HepG2 (cell line): ENCODE measurements at regions not wholly inside any gene's neighbourhood (a gene's known extent, or its start where the extent isn't known, plus 50 kb on each side); places are given as distances from the start of the nearest gene placed in this dataset.

Source experiments
- CREM ChIP-seq, 2 experiments: sonication (generic) in 1 of 2; formaldehyde crosslinking in 1 of 2; IDR thresholded peaks; 2 replicates each; pipeline versions ENCODE4 v1.4.0 to v1.6.1; 2016 to 2020; ENCODE audit warnings: antibody characterized with exemption in 1 of 2, mild to moderate bottlenecking in 1 of 2, missing genetic modification reagents in 1 of 2
- HMGXB3 ChIP-seq: sonication (generic); formaldehyde crosslinking; IDR thresholded peaks from 2 replicates; pipeline ENCODE4 v1.4.0; 2020; ENCODE audit warnings: missing genetic modification reagents, borderline replicate concordance
- KDM5A ChIP-seq: fragments of 200-600 bp; sonication (generic); IDR thresholded peaks from 2 replicates; pipeline ENCODE4 v1.7.0; 2018; ENCODE audit warnings: antibody characterized with exemption, mild to moderate bottlenecking, low read length, borderline replicate concordance
- KIAA2018 ChIP-seq: sonication (generic); formaldehyde crosslinking; IDR thresholded peaks from 2 replicates; pipeline ENCODE4 v1.5.0; 2020; ENCODE audit warnings: mild to moderate bottlenecking, missing genetic modification reagents, borderline replicate concordance
- KLF15 ChIP-seq: sonication (generic); formaldehyde crosslinking; IDR thresholded peaks from 2 replicates; pipeline ENCODE4 v1.8.1; 2023; ENCODE audit warnings: borderline replicate concordance, mild to moderate bottlenecking, inconsistent platforms, missing genetic modification reagents, mixed read lengths
- REST ChIP-seq, 2 experiments: IDR thresholded peaks; 2 replicates each; pipeline ENCODE4 v1.6.1; 2011 to 2012; ENCODE audit warnings: low read length in 2 of 2, borderline replicate concordance in 1 of 2, low read depth in 1 of 2, mild to moderate bottlenecking in 1 of 2, moderate library complexity in 1 of 2
- ZNF513 ChIP-seq: sonication (generic); formaldehyde crosslinking; conservative IDR thresholded peaks from 2 replicates; pipeline ENCODE4 v1.5.0; 2020; ENCODE audit warnings: missing genetic modification reagents
- ZNF567 ChIP-seq: sonication (generic); formaldehyde crosslinking; IDR thresholded peaks from 2 replicates; pipeline ENCODE4 v1.8.1; 2023; ENCODE audit warnings: mild to moderate bottlenecking, missing genetic modification reagents, borderline replicate concordance

- no peak for TF ChIP-seq KIAA2018 (CRISPR knock-in tag)
- TF ChIP-seq ZNF567: no peak
- no peak for TF ChIP-seq KLF15 (CRISPR knock-in tag)
- TF ChIP-seq KDM5A: no peak
- no peak for TF ChIP-seq ZNF513
- no peak for TF ChIP-seq CREM (IDR thresholded peaks at IDR 0.05)
- no peak for TF ChIP-seq CREM (CRISPR knock-in tag; IDR thresholded peaks at IDR 0.05)
- TF ChIP-seq HMGXB3 (CRISPR knock-in tag): no peak
- no peak for TF ChIP-seq REST (IDR thresholded peaks at IDR 0.05; ENCODE audit: borderline replicate concordance in 1 of 2, low read depth in 1 of 2, low read length in 2 of 2)
Measured at GRCh38 chr12:125434936-125435443, 369.8 kb downstream of the AACS start (continued).
